ENCODE measurements at regions not wholly inside any gene's neighbourhood (a gene's known extent, or its start where the extent isn't known, plus 50 kb on each side); places are given as distances from the start of the nearest gene placed in this dataset.
"Not testable (repeated sequence)": the region's sequence is repeated elsewhere in the genome, so short reads cannot be mapped to it uniquely, and the experiment has no call there.

GRCh38 chr4:131732034-131732630 is 1417.0 kb upstream of the PCDH10 start:
- DNase-seq (ENCODE audit: low spot score); in situ Hi-C loops (cut with MboI; ENCODE audit: low pct_unique_long_range_greater_than_20kb, low sequenced_read_pairs, unreplicated experiment): not testable (repeated sequence)

DNA sequence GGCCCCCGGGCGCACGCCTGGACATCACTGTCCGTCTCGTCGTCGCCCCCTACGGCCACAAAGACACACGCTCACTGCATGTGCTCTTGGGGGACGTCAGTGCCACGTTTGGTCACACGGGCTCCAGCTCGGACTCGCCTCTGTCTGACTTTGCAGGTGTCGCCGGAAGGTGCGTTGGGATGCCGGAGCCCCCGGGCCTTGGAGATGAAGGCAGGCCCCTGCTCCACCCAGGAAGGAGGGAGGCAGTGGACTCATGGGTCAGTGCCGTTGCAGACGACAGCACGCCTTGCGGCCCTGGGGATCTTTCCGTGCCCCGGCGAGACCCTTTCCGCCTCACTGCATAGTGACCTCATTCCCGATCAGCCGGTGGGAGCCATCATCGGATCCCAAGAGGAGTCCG is 1414.8 kb upstream of the PCDH10 start:
- DNase-seq (ENCODE audit: low spot score); in situ Hi-C loops (cut with MboI; ENCODE audit: low pct_unique_long_range_greater_than_20kb, low sequenced_read_pairs, unreplicated experiment): not testable (repeated sequence)

DNA sequence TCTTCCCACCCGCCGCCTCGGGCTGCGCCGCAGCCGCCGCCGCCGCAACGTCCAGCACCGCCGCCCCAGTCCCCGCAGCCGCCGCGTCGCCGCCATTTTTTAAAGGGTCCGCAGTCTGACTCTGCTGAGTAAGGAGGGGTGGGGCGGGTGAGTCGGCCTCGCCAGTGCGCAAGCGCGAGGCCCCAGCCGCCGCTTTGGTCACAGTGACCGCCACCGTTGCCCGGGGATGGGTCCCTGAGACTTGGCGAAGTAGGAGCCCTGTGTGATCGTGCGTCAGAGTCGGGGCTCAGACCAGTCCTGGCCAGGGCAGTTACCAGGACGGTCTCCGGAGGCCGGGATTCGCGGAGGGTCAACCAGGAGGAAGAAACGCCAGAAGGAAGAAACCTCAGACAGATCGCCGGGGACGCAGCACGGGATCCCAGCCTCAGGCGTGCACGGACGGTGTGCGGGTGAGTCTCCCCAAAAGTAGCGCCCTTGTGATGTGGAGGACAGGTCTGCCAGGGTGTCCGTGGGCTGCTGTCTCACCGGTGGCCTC is 1414.2 kb upstream of the PCDH10 start:
- DNase-seq (ENCODE audit: low spot score); in situ Hi-C loops (cut with MboI; ENCODE audit: low pct_unique_long_range_greater_than_20kb, low sequenced_read_pairs, unreplicated experiment): not testable (repeated sequence)

DNA sequence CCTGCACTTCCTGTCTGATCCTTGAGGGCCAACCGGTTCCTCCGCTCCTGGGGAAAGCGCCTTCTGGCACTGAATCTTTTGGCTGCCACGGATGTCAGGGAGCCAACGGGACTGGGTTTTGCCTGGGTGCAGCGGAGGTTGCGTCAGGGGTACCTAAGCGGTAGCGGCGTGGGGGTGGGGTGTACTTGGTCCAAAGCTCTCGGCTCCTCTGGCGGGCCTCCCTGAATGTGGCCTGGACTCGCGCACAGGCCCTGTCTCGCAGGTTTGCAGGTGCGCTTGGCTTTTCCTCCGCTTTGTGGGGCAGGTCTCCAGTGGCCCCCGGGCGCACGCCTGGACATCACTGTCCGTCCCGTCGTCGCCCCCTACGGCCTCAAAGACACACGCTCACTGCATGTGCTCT is 1410.1 kb upstream of the PCDH10 start:
- DNase-seq (ENCODE audit: low spot score); in situ Hi-C loops (cut with MboI; ENCODE audit: low pct_unique_long_range_greater_than_20kb, low sequenced_read_pairs, unreplicated experiment): not testable (repeated sequence)

DNA sequence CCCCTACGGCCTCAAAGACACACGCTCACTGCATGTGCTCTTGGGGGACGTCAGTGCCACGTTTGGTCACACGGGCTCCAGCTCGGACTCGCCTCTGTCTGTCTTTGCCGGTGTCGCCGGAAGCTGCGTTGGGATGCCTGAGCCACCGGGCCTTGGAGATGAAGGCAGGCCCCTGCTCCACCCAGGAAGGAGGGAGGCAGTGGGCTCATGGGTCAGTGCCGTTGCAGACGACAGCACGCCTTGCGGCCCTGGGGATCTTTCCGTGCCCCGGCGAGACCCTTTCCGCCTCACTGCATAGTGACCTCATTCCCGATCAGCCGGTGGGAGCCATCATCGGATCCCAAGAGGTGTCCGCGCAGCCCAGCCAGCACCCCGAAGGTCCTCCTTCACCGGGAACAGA is 1407.3 kb upstream of the PCDH10 start:
- DNase-seq (ENCODE audit: low spot score); in situ Hi-C loops (cut with MboI; ENCODE audit: low pct_unique_long_range_greater_than_20kb, low sequenced_read_pairs, unreplicated experiment): not testable (repeated sequence)

GRCh38 chr4:131742536-131743205 is 1406.4 kb upstream of the PCDH10 start:
- in situ Hi-C loops (cut with MboI; ENCODE audit: low pct_unique_long_range_greater_than_20kb, low sequenced_read_pairs, unreplicated experiment); DNase-seq (ENCODE audit: low spot score): not testable (repeated sequence)

DNA sequence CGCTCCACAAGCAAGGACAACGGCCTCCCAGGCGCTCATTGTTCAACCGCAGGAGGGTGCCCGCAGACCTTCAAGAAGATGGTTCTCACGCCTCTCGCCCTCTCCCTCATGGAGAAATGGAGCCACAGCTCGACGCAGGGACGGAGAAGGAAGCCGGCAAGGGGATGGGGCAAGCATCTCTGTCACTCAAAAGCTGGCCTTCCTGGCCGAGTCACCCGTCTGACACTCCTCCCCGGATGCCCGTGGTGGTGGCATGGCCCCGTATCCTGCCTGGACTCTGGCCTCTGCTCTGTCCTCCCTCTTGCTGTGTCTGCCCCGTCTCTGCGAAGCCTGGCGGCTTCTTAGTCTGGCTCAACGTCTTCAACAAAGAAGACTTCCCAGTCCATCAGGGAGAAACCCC is 1405.7 kb upstream of the PCDH10 start:
- DNase-seq (ENCODE audit: low spot score); in situ Hi-C loops (cut with MboI; ENCODE audit: low pct_unique_long_range_greater_than_20kb, low sequenced_read_pairs, unreplicated experiment): not testable (repeated sequence)

GRCh38 chr4:131747203-131747602 is 1401.9 kb upstream of the PCDH10 start:
- DNase-seq (ENCODE audit: low spot score); in situ Hi-C loops (cut with MboI; ENCODE audit: low pct_unique_long_range_greater_than_20kb, low sequenced_read_pairs, unreplicated experiment): not testable (repeated sequence)

GRCh38 chr4:131749224-131749623 is 1399.9 kb upstream of the PCDH10 start:
- DNase-seq (ENCODE audit: low spot score); in situ Hi-C loops (cut with MboI; ENCODE audit: low pct_unique_long_range_greater_than_20kb, low sequenced_read_pairs, unreplicated experiment): not testable (repeated sequence)

DNA sequence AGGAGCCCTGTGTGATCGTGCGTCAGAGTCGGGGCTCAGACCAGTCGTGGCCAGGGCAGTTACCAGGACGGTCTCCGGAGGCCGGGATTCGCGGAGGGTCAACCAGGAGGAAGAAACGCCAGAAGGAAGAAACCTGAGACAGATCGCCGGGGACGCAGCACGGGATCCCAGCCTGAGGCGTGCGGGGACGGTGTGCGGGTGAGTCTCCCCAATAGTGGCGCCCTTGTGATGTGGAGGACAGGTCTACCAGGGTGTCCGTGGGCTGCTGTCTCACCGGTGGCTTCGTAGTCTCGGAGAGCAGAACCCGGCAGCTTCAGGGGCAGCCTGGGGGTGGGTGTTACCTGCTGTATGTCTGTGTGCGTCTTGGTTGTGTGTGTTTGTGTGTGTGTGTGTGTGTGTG is 1399.1 kb upstream of the PCDH10 start:
- DNase-seq (ENCODE audit: low spot score); in situ Hi-C loops (cut with MboI; ENCODE audit: low pct_unique_long_range_greater_than_20kb, low sequenced_read_pairs, unreplicated experiment): not testable (repeated sequence)

- in situ Hi-C loops (cut with MboI; ENCODE audit: low pct_unique_long_range_greater_than_20kb, low sequenced_read_pairs, unreplicated experiment); DNase-seq (ENCODE audit: low spot score): not testable (repeated sequence)
Measured at GRCh38 chr4:131750469-131750868, 1398.6 kb upstream of the PCDH10 start.

DNA sequence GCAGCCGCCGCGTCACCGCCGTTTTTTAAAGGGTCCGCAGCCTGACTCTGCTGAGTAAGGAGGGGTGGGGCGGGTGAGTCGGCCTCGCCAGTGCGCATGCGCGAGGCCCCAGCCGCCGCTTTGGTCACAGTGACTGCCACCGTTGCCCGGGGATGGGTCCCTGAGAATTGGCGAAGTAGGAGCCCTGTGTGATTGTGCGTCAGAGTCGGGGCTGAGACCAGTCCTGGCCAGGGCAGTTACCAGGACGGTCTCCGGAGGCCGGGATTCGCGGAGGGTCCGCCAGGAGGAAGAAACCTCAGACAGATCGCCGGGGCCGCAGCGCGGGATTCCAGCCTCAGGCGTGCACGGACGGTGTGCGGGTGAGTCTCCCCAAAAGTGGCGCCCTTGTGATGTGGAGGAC is 1386.9 kb upstream of the PCDH10 start:
- DNase-seq (ENCODE audit: low spot score); in situ Hi-C loops (cut with MboI; ENCODE audit: low pct_unique_long_range_greater_than_20kb, low sequenced_read_pairs, unreplicated experiment): not testable (repeated sequence)

DNA sequence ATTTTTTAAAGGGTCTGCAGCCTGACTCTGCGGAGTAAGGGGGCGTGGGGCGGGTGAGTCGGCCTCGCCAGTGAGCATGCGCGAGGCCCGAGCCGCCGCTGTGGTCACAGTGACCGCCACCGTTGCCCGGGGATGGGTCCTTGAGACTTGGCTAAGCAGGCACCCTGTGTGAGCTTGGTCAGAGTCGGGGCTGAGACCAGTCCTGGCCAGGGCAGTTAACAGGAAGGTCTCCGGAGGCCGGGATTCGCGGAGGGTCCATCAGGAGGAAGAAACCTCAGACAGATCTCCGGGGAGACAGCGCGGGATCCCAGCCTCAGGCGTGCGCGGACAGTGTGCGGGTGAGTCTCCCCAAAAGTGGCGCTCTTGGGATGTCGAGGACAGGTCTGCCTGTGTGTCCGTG is 1384.4 kb upstream of the PCDH10 start:
- in situ Hi-C loops (cut with MboI; ENCODE audit: low pct_unique_long_range_greater_than_20kb, low sequenced_read_pairs, unreplicated experiment) = no loop called here
- DNase-seq (ENCODE audit: low spot score) = peak; percentile 3
- TF ChIP-seq CTCF (IDR thresholded peaks at IDR 0.05; ENCODE audit: extremely low read depth, insufficient read depth, missing control alignments) = no peak

DNA sequence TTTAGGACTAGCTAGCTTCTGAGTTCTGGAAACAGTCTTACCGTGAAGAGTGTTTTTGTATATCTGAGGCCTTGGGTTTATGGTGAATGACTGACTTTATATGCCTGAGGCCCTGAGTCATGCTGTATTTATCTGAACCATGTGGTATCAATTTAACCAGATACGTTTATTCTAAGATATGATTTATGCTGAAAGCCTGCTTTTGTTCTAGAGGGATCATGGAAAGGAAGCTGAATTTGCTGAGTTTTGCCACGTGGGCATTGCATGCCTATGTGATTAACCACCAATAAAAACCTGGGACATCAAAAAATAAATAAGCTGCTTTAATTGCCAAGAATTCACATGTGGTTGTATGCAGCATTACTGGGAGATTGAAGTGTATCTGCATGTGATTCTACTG is 1374.7 kb upstream of the PCDH10 start:
- in situ Hi-C loops (cut with MboI; ENCODE audit: low pct_unique_long_range_greater_than_20kb, low sequenced_read_pairs, unreplicated experiment); DNase-seq (ENCODE audit: low spot score): not testable (repeated sequence)

DNA sequence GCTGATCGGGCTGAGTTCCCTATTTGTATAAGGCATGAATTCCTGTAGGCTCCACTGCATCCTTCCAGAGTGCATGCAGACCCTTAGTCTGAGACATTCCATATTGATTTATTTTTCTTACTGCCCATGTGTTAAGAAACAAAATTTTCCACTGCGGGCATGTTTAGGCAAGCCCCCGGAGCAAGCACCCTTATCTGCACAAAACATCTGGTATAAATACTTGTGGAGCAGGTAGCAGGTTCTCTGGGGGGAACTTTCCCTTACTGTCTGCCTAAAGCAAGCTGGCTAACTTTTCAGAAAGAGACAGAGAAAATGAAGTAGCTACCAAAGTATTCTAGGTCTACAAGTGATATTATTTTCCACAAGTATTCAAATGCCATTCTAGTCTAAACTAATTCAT is 1338.5 kb upstream of the PCDH10 start:
- DNase-seq (ENCODE audit: low spot score); in situ Hi-C loops (cut with MboI; ENCODE audit: low pct_unique_long_range_greater_than_20kb, low sequenced_read_pairs, unreplicated experiment): not testable (repeated sequence)

Measured in GM13977 (cell line).